IMR-90 (cell line): ENCODE measurements at regions not wholly inside any gene's neighbourhood (a gene's known extent, or its start where the extent isn't known, plus 50 kb on each side); places are given as distances from the start of the nearest gene placed in this dataset.

ENCODE experiments used
- CEBPB ChIP-seq: IDR thresholded peaks from 2 replicates; pipeline ENCODE4 v1.6.1; 2012; ENCODE audit warnings: low read depth, low read length, improper control_type of control experiment
- CHD1 ChIP-seq: IDR thresholded peaks from 2 replicates; pipeline ENCODE4 v1.6.1; 2012; ENCODE audit warnings: low read depth, low read length, improper control_type of control experiment
- CTCF ChIP-seq: conservative IDR thresholded peaks from 2 replicates; pipeline ENCODE4 v1.5.1; 2012; ENCODE audit warnings: mild to moderate bottlenecking, low read depth, low read length, improper control_type of control experiment
- ELK1 ChIP-seq: fragments of 150-350 bp; IDR thresholded peaks from 2 replicates; pipeline ENCODE4 v1.6.1; 2016; ENCODE audit warnings: low read depth, mild to moderate bottlenecking, low read length, moderate library complexity, borderline replicate concordance
- MAZ ChIP-seq: IDR thresholded peaks from 2 replicates; pipeline ENCODE4 v1.6.1; 2012; ENCODE audit warnings: low read depth, mild to moderate bottlenecking, low read length, improper control_type of control experiment, moderate library complexity, borderline replicate concordance
- MXI1 ChIP-seq: IDR thresholded peaks from 2 replicates; pipeline ENCODE4 v1.6.1; 2012; ENCODE audit warnings: low read depth, mild to moderate bottlenecking, low read length, moderate library complexity, borderline replicate concordance
- NFE2L2 ChIP-seq: fragments of 150-350 bp; IDR thresholded peaks from 2 replicates; pipeline ENCODE4 v1.6.1; 2016; ENCODE audit warnings: low read depth, mild to moderate bottlenecking, low read length
- POLR2A ChIP-seq: IDR thresholded peaks from 2 replicates; pipeline ENCODE4 v1.6.1; 2012; ENCODE audit warnings: mild to moderate bottlenecking, low read depth, low read length
- RAD21 ChIP-seq: IDR thresholded peaks from 2 replicates; pipeline ENCODE4 v1.6.1; 2012; ENCODE audit warnings: low read length, improper control_type of control experiment
- RFX5 ChIP-seq: IDR thresholded peaks from 2 replicates; pipeline ENCODE4 v1.8.0; 2012; ENCODE audit warnings: low read depth, mild to moderate bottlenecking, low read length, moderate library complexity

GRCh38 chr4:15234856-15235126 lies 193.0 kb upstream of the C1QTNF7 start:
- TF ChIP-seq POLR2A = no peak
- TF ChIP-seq CTCF = no peak
- TF ChIP-seq MXI1 = no peak
- TF ChIP-seq MAZ = no peak
- TF ChIP-seq RFX5 = no peak
- no peak for TF ChIP-seq CHD1
- peak; percentile 45; the same call in 1 of the 2 replicates for TF ChIP-seq NFE2L2
- no peak for TF ChIP-seq ELK1
- no peak for TF ChIP-seq RAD21
- TF ChIP-seq CEBPB = peak; percentile 33; the same call in 1 of the 2 replicates
